ENCODE measurements at regions not wholly inside any gene's neighbourhood (a gene's known extent, or its start where the extent isn't known, plus 50 kb on each side); places are given as distances from the start of the nearest gene placed in this dataset.

DNA sequence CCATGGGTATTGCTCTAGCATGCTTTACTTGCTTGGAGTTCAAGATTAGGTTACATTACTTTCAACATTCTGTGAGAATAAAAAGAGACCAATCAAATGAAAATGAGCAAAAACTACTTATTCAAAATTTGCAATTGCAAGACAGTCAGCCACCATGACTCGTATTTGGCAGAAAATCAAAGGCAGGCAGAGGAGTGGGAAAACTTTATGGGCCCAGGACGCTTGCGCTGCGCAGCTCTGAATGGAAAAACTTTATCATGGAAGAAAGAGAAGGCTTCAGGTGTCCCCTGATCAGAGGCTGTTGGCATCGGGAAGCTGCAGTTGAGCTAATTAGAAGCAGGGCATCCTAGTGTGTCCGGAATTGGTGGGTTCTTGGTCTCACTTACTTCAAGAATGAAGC lies 250.6 kb downstream of the USP46 start:
- TF ChIP-seq, protein P1, sequence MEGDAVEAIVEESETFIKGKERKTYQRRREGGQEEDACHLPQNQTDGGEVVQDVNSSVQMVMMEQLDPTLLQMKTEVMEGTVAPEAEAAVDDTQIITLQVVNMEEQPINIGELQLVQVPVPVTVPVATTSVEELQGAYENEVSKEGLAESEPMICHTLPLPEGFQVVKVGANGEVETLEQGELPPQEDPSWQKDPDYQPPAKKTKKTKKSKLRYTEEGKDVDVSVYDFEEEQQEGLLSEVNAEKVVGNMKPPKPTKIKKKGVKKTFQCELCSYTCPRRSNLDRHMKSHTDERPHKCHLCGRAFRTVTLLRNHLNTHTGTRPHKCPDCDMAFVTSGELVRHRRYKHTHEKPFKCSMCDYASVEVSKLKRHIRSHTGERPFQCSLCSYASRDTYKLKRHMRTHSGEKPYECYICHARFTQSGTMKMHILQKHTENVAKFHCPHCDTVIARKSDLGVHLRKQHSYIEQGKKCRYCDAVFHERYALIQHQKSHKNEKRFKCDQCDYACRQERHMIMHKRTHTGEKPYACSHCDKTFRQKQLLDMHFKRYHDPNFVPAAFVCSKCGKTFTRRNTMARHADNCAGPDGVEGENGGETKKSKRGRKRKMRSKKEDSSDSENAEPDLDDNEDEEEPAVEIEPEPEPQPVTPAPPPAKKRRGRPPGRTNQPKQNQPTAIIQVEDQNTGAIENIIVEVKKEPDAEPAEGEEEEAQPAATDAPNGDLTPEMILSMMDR (IDR thresholded peaks at IDR 0.05; ENCODE audit: low read depth, low read length, missing input control), result no peak
- TF ChIP-seq TAF1 (conservative IDR thresholded peaks at IDR 0.05) (no peak), JUND (IDR thresholded peaks at IDR 0.05) (no peak), RAD21 (IDR thresholded peaks at IDR 0.05) (no peak), SP1 (IDR thresholded peaks at IDR 0.05) (no peak), GABPA (IDR thresholded peaks at IDR 0.05 in 1 of 2, conservative IDR thresholded peaks at IDR 0.05 in 1 of 2) (no peak)
- TF ChIP-seq, protein P2, sequence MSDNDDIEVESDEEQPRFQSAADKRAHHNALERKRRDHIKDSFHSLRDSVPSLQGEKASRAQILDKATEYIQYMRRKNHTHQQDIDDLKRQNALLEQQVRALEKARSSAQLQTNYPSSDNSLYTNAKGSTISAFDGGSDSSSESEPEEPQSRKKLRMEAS (IDR thresholded peaks at IDR 0.05), result no peak

All from liver (tissue), 3 donors.